ENCODE measurements at regions not wholly inside any gene's neighbourhood (a gene's known extent, or its start where the extent isn't known, plus 50 kb on each side); places are given as distances from the start of the nearest gene placed in this dataset.
"Not testable (repeated sequence)": the region's sequence is repeated elsewhere in the genome, so short reads cannot be mapped to it uniquely, and the experiment has no call there.

DNA sequence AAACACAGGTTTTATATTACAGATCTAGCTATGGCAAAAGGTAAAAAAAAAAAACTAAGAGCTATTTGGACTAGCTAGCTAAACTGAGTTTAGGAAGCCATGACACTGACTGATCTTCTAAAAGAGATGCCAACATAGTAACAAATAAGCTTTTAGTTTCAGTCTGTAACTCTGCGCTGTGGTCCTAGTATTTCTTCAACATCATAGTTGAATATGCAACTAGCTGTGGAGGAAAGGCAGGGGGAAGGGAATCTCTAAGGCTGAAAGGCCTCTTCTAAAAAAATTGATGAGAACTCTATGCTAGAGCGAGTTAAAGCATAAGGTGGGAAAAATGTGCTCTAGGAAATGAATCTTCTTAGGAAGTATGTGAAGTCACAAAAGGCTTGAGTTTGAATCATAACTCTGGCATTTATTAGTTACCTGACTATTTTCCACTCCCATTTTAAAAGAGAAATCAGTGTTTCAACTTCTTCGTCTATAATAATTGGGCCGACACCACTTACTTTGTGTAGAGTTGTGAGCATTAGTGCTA lies 108.8 kb downstream of the NBPF12 start:
- not testable (repeated sequence) for H3K9me3 Mint-ChIP-seq
- peaks cover 13% of the 10 kb centered on the region for H3K4me1 Mint-ChIP-seq (ENCODE audit: low read depth)

DNA sequence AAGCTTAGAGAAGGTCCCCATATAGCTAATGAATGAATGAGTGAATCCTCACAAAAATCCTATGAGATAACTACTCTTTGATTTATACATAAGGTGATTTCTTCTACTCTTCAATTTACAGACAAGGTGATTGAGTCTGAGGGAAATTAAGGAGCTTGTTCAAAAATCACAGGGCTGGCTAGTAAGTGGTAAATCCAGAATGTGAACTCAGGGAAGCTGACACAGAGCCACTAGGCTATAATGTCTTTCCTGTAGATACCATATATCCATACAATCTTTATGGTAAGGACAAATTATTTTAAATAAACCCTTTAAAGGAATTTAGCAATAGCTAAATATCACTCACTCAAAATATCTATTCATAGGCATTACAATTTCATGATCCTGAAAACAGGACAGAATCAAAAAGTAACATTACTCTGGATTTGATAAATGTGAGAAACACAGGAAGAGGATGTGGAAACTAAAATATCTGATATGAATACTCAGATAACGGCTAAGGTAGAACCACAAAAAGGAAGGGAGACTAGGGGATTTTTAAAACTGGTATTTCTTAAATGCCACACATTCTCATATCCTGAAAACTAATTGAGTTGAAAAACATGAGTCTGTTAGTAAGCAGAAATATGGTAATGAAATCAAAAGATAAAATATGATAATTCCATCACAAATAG lies 108.2 kb downstream of the NBPF12 start:
- H3K27ac Mint-ChIP-seq = peak overlapping the region; percentile 69
- H3K4me1 Mint-ChIP-seq (ENCODE audit: low read depth) = peaks cover 11% of the 10 kb centered on the region
- no peak overlapping the region for H3K4me3 Mint-ChIP-seq
- no peaks in the 10 kb centered on the region for H3K9me3 Mint-ChIP-seq
- intact Hi-C loops (cut with micrococcal nuclease) = no loop called here
- no peaks in the 10 kb centered on the region for H3K27me3 Mint-ChIP-seq
- no peaks in the 10 kb centered on the region for H3K36me3 Mint-ChIP-seq (ENCODE audit: low read depth)

More for the DNA sequence above, 108.8 kb downstream of the NBPF12 start:
- H3K4me3 Mint-ChIP-seq; H3K27me3 Mint-ChIP-seq; H3K36me3 Mint-ChIP-seq (ENCODE audit: low read depth); intact Hi-C loops (cut with micrococcal nuclease): not testable (repeated sequence)
- H3K27ac Mint-ChIP-seq = peak overlapping the region; percentile 69
